HEK293T (cell line): ENCODE measurements at regions not wholly inside any gene's neighbourhood (a gene's known extent, or its start where the extent isn't known, plus 50 kb on each side); places are given as distances from the start of the nearest gene placed in this dataset.

ENCODE experiments used
- BHLHE40 ChIP-seq: fragments of 450-650 bp; IDR thresholded peaks from 2 replicates; pipeline ENCODE4 v1.6.1; 2016; ENCODE audit warnings: mild to moderate bottlenecking, moderate library complexity, borderline replicate concordance
- FOXA1 ChIP-seq: fragments of 450-650 bp; IDR thresholded peaks from 2 replicates; pipeline ENCODE4 v1.6.1; 2016; ENCODE audit warnings: mild to moderate bottlenecking
- FOXM1 ChIP-seq: fragments of 450-650 bp; IDR thresholded peaks from 2 replicates; pipeline ENCODE4 v1.6.1; 2017; ENCODE audit warnings: mild to moderate bottlenecking, borderline replicate concordance
- SP1 ChIP-seq: fragments of 450-650 bp; IDR thresholded peaks from 2 replicates; pipeline ENCODE4 v1.6.1; 2017
- SUZ12 ChIP-seq: fragments of 450-650 bp; IDR thresholded peaks from 2 replicates; pipeline ENCODE4 v1.6.1; 2016; ENCODE audit warnings: mild to moderate bottlenecking

- TF ChIP-seq SP1, result no peak
- TF ChIP-seq SUZ12, result no peak
- TF ChIP-seq BHLHE40, result no peak
- no peak for TF ChIP-seq FOXA1
- no peak for TF ChIP-seq FOXM1
Measured at GRCh38 chr4:59553063-59553720, 1646.9 kb upstream of the ADGRL3 start.
